ENCODE measurements at regions not wholly inside any gene's neighbourhood (a gene's known extent, or its start where the extent isn't known, plus 50 kb on each side); places are given as distances from the start of the nearest gene placed in this dataset.

GRCh38 chr22:45071618-45072017 lies 61.8 kb upstream of the PHF21B start:
- TF ChIP-seq TCF3 (CRISPR knock-in tag; IDR thresholded peaks at IDR 0.05) (no peak), POLR2AphosphoS5 (IDR thresholded peaks at IDR 0.05; ENCODE audit: control insufficient read depth, insufficient read depth, low read depth, low read length) (no peak), DNMT1 (IDR thresholded peaks at IDR 0.05) (no peak), NFRKB (IDR thresholded peaks at IDR 0.05; ENCODE audit: low read depth) (no peak), SREBF2 (CRISPR knock-in tag; IDR thresholded peaks at IDR 0.05) (no peak), IRF2 (CRISPR knock-in tag; IDR thresholded peaks at IDR 0.05) (no peak), ZNF316 (IDR thresholded peaks at IDR 0.05) (no peak), POLR2A (conservative IDR thresholded peaks at IDR 0.05) (no peak)
